H1 (cell line): ENCODE measurements at regions not wholly inside any gene's neighbourhood (a gene's known extent, or its start where the extent isn't known, plus 50 kb on each side); places are given as distances from the start of the nearest gene placed in this dataset.

Experiments used
- CTCF ChIA-PET: fragments of 300-600 bp; sonication (Branson Sonifier 250); formaldehyde crosslinking; loops from one replicate; lab custom pipeline; 2021; ENCODE audit not compliant: partially characterized antibody; lab: Charles Lee
- POLR2A ChIA-PET: fragments of 300-600 bp; sonication (Branson Sonifier 250); formaldehyde crosslinking; loops from one replicate; lab custom pipeline; 2021; ENCODE audit warnings: inconsistent platforms; ENCODE audit not compliant: partially characterized antibody; lab: Charles Lee
- DNase-seq, 2 experiments: peaks; one replicate each; pipeline versions ENCODE4 v3.0.0 to v3.0.0-alpha.2; 2010 to 2022; ENCODE audit warnings: low spot score in 2 of 2, low read depth in 1 of 2, mixed read lengths in 1 of 2
- FAIRE-seq: peaks from 2 replicates; lab custom pipeline; 2011; peaks lifted over from hg19 to GRCh38; lab: Jason Lieb, UNC
- H2AFZ ChIP-seq: 2 replicates; pipeline ENCODE4 v1.8.1; 2012; ENCODE audit warnings: low read length, inconsistent platforms
- H2AK5ac ChIP-seq: 2 replicates; pipeline ENCODE4 v1.6.1; 2013; ENCODE audit warnings: low read depth, low read length
- H2BK120ac ChIP-seq: replicated peaks from 2 replicates; pipeline ENCODE3; 2013; ENCODE audit warnings: low read depth, low read length, inconsistent platforms
- H2BK12ac ChIP-seq: 2 replicates; pipeline ENCODE4 v1.6.1; 2013; ENCODE audit warnings: low read depth, low read length
- H2BK15ac ChIP-seq: 2 replicates; pipeline ENCODE4 v1.6.1; 2013; ENCODE audit warnings: low read length
- H2BK20ac ChIP-seq: 2 replicates; pipeline ENCODE4 v1.6.1; 2013; ENCODE audit warnings: low read length
- H2BK5ac ChIP-seq: 2 replicates; pipeline ENCODE4 v1.6.1; 2013; ENCODE audit warnings: low read depth, low read length
- H3K14ac ChIP-seq: 2 replicates; pipeline ENCODE4 v1.6.1; 2013; ENCODE audit warnings: inconsistent platforms; ENCODE audit not compliant: insufficient read length
- H3K18ac ChIP-seq: 2 replicates; pipeline ENCODE4 v1.6.1; 2013; ENCODE audit warnings: low read length; ENCODE audit errors: extremely low read depth
- H3K23ac ChIP-seq: 2 replicates; pipeline ENCODE4 v1.6.1; 2013; ENCODE audit warnings: inconsistent platforms; ENCODE audit not compliant: insufficient read length
- H3K23me2 ChIP-seq: 2 replicates; pipeline ENCODE4 v1.6.1; 2013; ENCODE audit warnings: low read depth, low read length
- H3K27ac ChIP-seq: 2 replicates; pipeline ENCODE4 v1.6.1; 2011; ENCODE audit warnings: low read depth, low read length, inconsistent platforms
- H3K27me3 ChIP-seq, 4 experiments: replicated peaks in 1 of 4; 1 replicate in 1 of 4; 2 replicates in 3 of 4; pipeline versions ENCODE4 v1.6.1 to v1.8.1; 2011 to 2013; ENCODE audit warnings: low read length in 3 of 4, mild to moderate bottlenecking in 3 of 4, inconsistent platforms in 2 of 4, mixed read lengths in 2 of 4, moderate library complexity in 1 of 4; ENCODE audit not compliant: control insufficient read depth in 3 of 4, insufficient read depth in 3 of 4; ENCODE audit errors: extremely low read depth in 1 of 4
- H3K36me3 ChIP-seq, 4 experiments: 2 replicates each; pipeline versions ENCODE4 v1.6.1 to v1.8.1; 2011 to 2013; ENCODE audit warnings: mild to moderate bottlenecking in 4 of 4, low read length in 3 of 4, moderate library complexity in 2 of 4, control low read depth in 1 of 4, inconsistent platforms in 1 of 4; ENCODE audit not compliant: insufficient read depth in 4 of 4, control insufficient read depth in 2 of 4
- H3K4ac ChIP-seq: replicated peaks from 2 replicates; pipeline ENCODE3; 2013; ENCODE audit warnings: low read length, low read depth, mixed read lengths, inconsistent platforms; ENCODE audit not compliant: insufficient read length
- H3K4me1 ChIP-seq, 4 experiments: replicated peaks in 1 of 4; 1 replicate in 1 of 4; 2 replicates in 3 of 4; pipeline versions ENCODE4 v1.6.1 to v1.8.1; 2011 to 2013; ENCODE audit warnings: low read length in 3 of 4, inconsistent platforms in 2 of 4, mixed read lengths in 1 of 4; ENCODE audit not compliant: insufficient read depth in 4 of 4, control insufficient read depth in 3 of 4
- H3K4me2 ChIP-seq, 2 experiments: 2 replicates each; pipeline versions ENCODE4 v1.6.1 to v1.8.1; 2011 to 2013; ENCODE audit warnings: low read depth in 2 of 2, low read length in 2 of 2, control low read depth in 1 of 2, inconsistent platforms in 1 of 2, mild to moderate bottlenecking in 1 of 2; ENCODE audit not compliant: insufficient read depth in 1 of 2
- H3K4me3 ChIP-seq, 4 experiments: fragments of 200-600, 300-600 bp in 1 of 4; sonication (generic), shearing (Covaris generic), sonication (Bioruptor Twin) in 1 of 4; 2 replicates each; pipeline versions ENCODE4 v1.5.1 to v1.8.1; 2011 to 2016; ENCODE audit warnings: low read length in 4 of 4, low read depth in 3 of 4, control low read depth in 2 of 4, inconsistent platforms in 2 of 4, mild to moderate bottlenecking in 2 of 4, mixed read lengths in 1 of 4, moderate library complexity in 1 of 4; ENCODE audit not compliant: insufficient read depth in 2 of 4; ENCODE audit errors: extremely low read depth in 1 of 4
- H3K56ac ChIP-seq: replicated peaks from 2 replicates; pipeline ENCODE3; 2013; ENCODE audit warnings: low read depth, mild to moderate bottlenecking, mixed read lengths, low read length, inconsistent platforms; ENCODE audit not compliant: insufficient read length
- H3K79me1 ChIP-seq: 2 replicates; pipeline ENCODE4 v1.6.1; 2013; ENCODE audit warnings: low read depth, low read length, control low read depth
- H3K79me2 ChIP-seq, 2 experiments: 2 replicates each; pipeline versions ENCODE4 v1.6.1 to v1.8.1; 2012 to 2013; ENCODE audit warnings: low read length in 2 of 2, mild to moderate bottlenecking in 2 of 2, inconsistent platforms in 1 of 2; ENCODE audit not compliant: insufficient read depth in 2 of 2, control insufficient read depth in 1 of 2
- H3K9ac ChIP-seq, 4 experiments: replicated peaks in 1 of 4; 1 replicate in 1 of 4; 2 replicates in 3 of 4; pipeline versions ENCODE4 v1.6.1 to v1.8.1; 2011 to 2013; ENCODE audit warnings: low read depth in 3 of 4, low read length in 3 of 4, control low read depth in 2 of 4, mild to moderate bottlenecking in 2 of 4, moderate library complexity in 2 of 4, inconsistent platforms in 1 of 4; ENCODE audit errors: extremely low read depth in 1 of 4
- H3K9me3 ChIP-seq, 2 experiments: 2 replicates each; pipeline versions ENCODE4 v1.6.1 to v1.8.1; 2012 to 2013; ENCODE audit warnings: mild to moderate bottlenecking in 2 of 2, moderate library complexity in 2 of 2, control low read depth in 1 of 2, inconsistent platforms in 1 of 2, low read depth in 1 of 2, low read length in 1 of 2, mixed read lengths in 1 of 2; ENCODE audit not compliant: insufficient read depth in 2 of 2
- H4K20me1 ChIP-seq, 2 experiments: replicated peaks in 1 of 2; 2 replicates each; pipeline versions ENCODE3 to v1.8.1; 2011 to 2013; ENCODE audit warnings: inconsistent platforms in 2 of 2, low read length in 2 of 2, mild to moderate bottlenecking in 1 of 2; ENCODE audit not compliant: insufficient read depth in 2 of 2, control insufficient read depth in 1 of 2
- H4K5ac ChIP-seq: 2 replicates; pipeline ENCODE4 v1.6.1; 2013; ENCODE audit warnings: low read length, low read depth, mixed read lengths, inconsistent platforms; ENCODE audit not compliant: insufficient read length
- H4K8ac ChIP-seq: 2 replicates; pipeline ENCODE4 v1.8.0; 2013; ENCODE audit warnings: mild to moderate bottlenecking, moderate library complexity, low read length, inconsistent platforms; ENCODE audit not compliant: insufficient read depth; ENCODE audit errors: extremely low read depth
- H4K91ac ChIP-seq: replicated peaks from 2 replicates; pipeline ENCODE3; 2013; ENCODE audit warnings: low read length, mixed read lengths, inconsistent platforms; ENCODE audit not compliant: insufficient read length
- BACH1 ChIP-seq: IDR thresholded peaks from 2 replicates; pipeline ENCODE4 v1.6.1; 2012; ENCODE audit warnings: low read length, improper control_type of control experiment
- CHD2 ChIP-seq: IDR thresholded peaks from 2 replicates; pipeline ENCODE4 v1.6.1; 2012; ENCODE audit warnings: low read length, improper control_type of control experiment
- EP300 ChIP-seq, 2 experiments: IDR thresholded peaks; 1 replicate in 1 of 2; 2 replicates in 1 of 2; pipeline ENCODE4 v1.6.1; 2011 to 2012; ENCODE audit warnings: low read depth in 2 of 2, low read length in 2 of 2, mild to moderate bottlenecking in 2 of 2, borderline replicate concordance in 1 of 2, inconsistent platforms in 1 of 2, moderate library complexity in 1 of 2
- JUN ChIP-seq: IDR thresholded peaks from 2 replicates; pipeline ENCODE4 v1.6.1; 2011; ENCODE audit warnings: low read depth, mild to moderate bottlenecking, improper control_type of control experiment, low read length
- POLR2A ChIP-seq, 2 experiments: IDR thresholded peaks; 1 replicate in 1 of 2; 2 replicates in 1 of 2; pipeline ENCODE4 v1.6.1; 2011; ENCODE audit warnings: low read depth in 2 of 2, low read length in 2 of 2, mild to moderate bottlenecking in 2 of 2; ENCODE audit errors: control extremely low read depth in 1 of 2
- RBBP5 ChIP-seq: IDR thresholded peaks from 2 replicates; pipeline ENCODE4 v1.7.1; 2012; ENCODE audit warnings: low read depth, mild to moderate bottlenecking, inconsistent platforms, low read length, moderate library complexity, borderline replicate concordance
- TAF1 ChIP-seq: IDR thresholded peaks from 2 replicates; pipeline ENCODE4 v1.6.1; 2011; ENCODE audit warnings: mild to moderate bottlenecking, low read depth, low read length
- TAF7 ChIP-seq: optimal IDR thresholded peaks from 2 replicates; pipeline ENCODE3; 2011; ENCODE audit warnings: low read depth, mild to moderate bottlenecking, inconsistent platforms, low read length, moderate library complexity, borderline replicate concordance
- WGBS, 2 experiments: shearing (Covaris generic) in 1 of 2; methylation state at CpG; one replicate each; pipeline versions ENCODE4 v1.1.6 to v1.1.7; 2013 to 2015; ENCODE audit warnings: low lambda C conversion rate in 2 of 2, mixed read lengths in 2 of 2, inconsistent platforms in 1 of 2, low coverage in 1 of 2, missing lambda C conversion rate in 1 of 2; ENCODE audit not compliant: insufficient replicate concordance in 2 of 2, insufficient coverage in 1 of 2, insufficient read length in 1 of 2; ENCODE audit errors: extremely low coverage in 1 of 2, missing lambda C conversion rate in 1 of 2; 5-methylcytosine and 5-hydroxymethylcytosine counted together
- TF ChIP-seq, protein P1 (sequence below): IDR thresholded peaks from 2 replicates; pipeline ENCODE4 v1.6.1; 2012; ENCODE audit warnings: low read length, inconsistent platforms

DNA sequence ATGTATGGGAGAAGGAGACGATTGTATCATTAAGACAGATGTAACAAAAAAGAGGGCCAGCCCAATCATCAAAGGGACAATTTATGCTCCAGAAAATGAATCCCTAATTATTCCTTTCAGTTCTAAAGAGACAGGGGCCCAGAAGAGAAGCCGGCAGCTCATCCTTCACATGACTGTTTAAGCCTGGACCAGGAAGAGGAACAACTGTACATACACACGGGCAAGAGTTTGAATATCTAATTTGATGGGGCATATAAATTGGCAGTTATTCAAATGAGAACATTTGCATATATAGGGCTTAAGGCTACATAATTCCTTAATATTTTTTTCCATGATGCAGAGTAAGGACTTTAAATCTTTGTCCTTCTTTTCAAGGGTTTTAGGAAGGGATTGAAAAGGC, 232.3 kb downstream of the TLE3 start:
- Histone ChIP-seq H2BK15ac (no peak overlapping the region), H3K79me1 (no peaks in the 10 kb centered on the region), H3K27ac (no peak overlapping the region), H2BK120ac (no peak overlapping the region), H3K79me2 (no peaks in the 10 kb centered on the region), H3K4me1 (no peaks in the 10 kb centered on the region), H4K91ac (no peak overlapping the region), H3K36me3 (no peaks in the 10 kb centered on the region), H3K27me3 (no peaks in the 10 kb centered on the region; a peak in 1 of 7 replicates), H2BK20ac (no peak overlapping the region), H3K23ac (no peak overlapping the region), H4K20me1 (no peaks in the 10 kb centered on the region), H2AK5ac (no peak overlapping the region), H4K8ac (no peak overlapping the region), H3K14ac (no peak overlapping the region), H3K18ac (no peak overlapping the region), H3K4me3 (no peak overlapping the region), H3K9ac (no peak overlapping the region), H2BK5ac (no peak overlapping the region), H3K4ac (no peak overlapping the region), H3K56ac (no peak overlapping the region), H3K23me2 (no peaks in the 10 kb centered on the region), H3K4me2 (no peak overlapping the region), H2AFZ (no peak overlapping the region), H3K9me3 (no peaks in the 10 kb centered on the region), H2BK12ac (no peak overlapping the region), H4K5ac (no peak overlapping the region)
- ChIA-PET POLR2A (no interaction called here), CTCF (interaction anchor here (0.7 kb wide), 1 partner anchor 88 kb away, joined by 3 read pairs; no protein-coding TSS in a partner anchor)
- DNase-seq (no peak), FAIRE-seq (no peak)
- TF ChIP-seq, protein P1, sequence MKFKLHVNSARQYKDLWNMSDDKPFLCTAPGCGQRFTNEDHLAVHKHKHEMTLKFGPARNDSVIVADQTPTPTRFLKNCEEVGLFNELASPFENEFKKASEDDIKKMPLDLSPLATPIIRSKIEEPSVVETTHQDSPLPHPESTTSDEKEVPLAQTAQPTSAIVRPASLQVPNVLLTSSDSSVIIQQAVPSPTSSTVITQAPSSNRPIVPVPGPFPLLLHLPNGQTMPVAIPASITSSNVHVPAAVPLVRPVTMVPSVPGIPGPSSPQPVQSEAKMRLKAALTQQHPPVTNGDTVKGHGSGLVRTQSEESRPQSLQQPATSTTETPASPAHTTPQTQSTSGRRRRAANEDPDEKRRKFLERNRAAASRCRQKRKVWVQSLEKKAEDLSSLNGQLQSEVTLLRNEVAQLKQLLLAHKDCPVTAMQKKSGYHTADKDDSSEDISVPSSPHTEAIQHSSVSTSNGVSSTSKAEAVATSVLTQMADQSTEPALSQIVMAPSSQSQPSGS: no peak
- TF ChIP-seq RBBP5 (no peak), JUN (no peak), POLR2A (IDR thresholded peaks at IDR 0.05; ENCODE audit: control extremely low read depth in 1 of 2, low read depth in 2 of 2, low read length in 2 of 2) (no peak), BACH1 (no peak), CHD2 (no peak), TAF7 (no peak), TAF1 (no peak), EP300 (IDR thresholded peaks at IDR 0.05; ENCODE audit: borderline replicate concordance in 1 of 2, low read depth in 2 of 2, low read length in 2 of 2) (no peak)
- 97% methylated on average over 3 of the region's 3 CpGs; no CpG with 5 or more reads in 1 of the 2 experiments for WGBS, 2 experiments
